ENCODE measurements at regions not wholly inside any gene's neighbourhood (a gene's known extent, or its start where the extent isn't known, plus 50 kb on each side); places are given as distances from the start of the nearest gene placed in this dataset.

DNA sequence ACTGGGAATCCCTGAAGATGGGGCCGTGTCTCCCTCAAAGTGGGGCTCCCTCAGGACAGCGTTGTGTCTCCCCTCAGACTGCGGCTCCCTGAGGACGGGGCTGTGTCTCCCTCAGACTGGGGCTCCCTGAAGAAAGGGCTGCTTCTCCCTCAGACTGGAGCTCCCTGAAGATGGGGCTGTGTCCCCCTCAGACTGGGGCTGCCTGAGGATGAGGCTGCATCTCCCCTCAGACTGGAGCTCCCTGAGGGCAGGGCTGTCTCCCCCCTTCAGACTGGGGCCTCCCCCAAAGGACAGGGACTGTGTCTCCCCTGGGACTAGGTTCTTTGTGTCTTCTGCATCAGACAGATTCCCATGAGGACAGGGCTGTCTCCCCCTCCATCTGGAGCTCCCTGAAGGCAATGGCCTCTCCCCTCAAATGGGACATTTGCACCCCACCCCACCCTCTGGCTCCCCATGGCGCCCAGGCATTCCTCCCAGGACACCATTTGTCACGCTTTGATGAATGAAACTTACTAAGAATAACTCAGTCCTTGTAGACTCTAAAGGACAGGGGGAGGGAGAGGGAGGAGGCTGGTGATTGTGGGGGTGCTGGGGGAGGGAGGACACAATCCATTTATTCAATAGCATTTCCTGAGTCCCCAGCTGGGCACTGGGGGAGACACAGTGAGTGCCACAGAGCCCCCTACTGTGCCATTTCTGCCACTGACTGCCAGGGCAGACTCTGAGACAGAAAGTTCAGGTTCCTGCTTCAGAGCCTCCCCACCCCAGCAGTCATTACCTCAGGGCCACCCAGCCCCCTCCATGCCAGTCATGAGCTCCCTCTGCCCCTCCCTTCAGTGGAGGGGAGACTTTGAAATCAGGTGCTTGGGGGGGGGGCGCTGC is 122.4 kb downstream of the MRPL14 start:
- peak overlapping the region in 1 of 2 experiments; percentile 23; a peak in 2 of 5 replicates for H3K4me3 Mint-ChIP-seq

More for the DNA sequence above, 122.4 kb downstream of the MRPL14 start:
- Histone ChIP-seq H3K9ac (ENCODE audit: extremely low read depth, insufficient read length, low read length) (no peak overlapping the region), H2AK5ac (ENCODE audit: insufficient read length, low read length) (no peak overlapping the region), H3K9me3 (ENCODE audit: control insufficient read depth, low read depth, low read length) (no peaks in the 10 kb centered on the region), H3T11ph (ENCODE audit: low read length) (no peak overlapping the region), H2AFZ (ENCODE audit: low read length) (no peak overlapping the region), H2BK20ac (ENCODE audit: low read depth, low read length, poor library complexity, severe bottlenecking) (no peak overlapping the region), H2BK5ac (ENCODE audit: insufficient read length, low read length) (no peak overlapping the region), H2BK15ac (ENCODE audit: low read depth, low read length) (no peak overlapping the region), H4K20me1 (ENCODE audit: control insufficient read depth, insufficient read depth, insufficient read length) (no peaks in the 10 kb centered on the region), H3K23me2 (ENCODE audit: insufficient read length, low read depth, low read length, poor library complexity, severe bottlenecking) (peaks cover 7% of the 10 kb centered on the region), H3K27me3 (ENCODE audit: insufficient read depth, low read length) (no peaks in the 10 kb centered on the region; the same call in 1 of the 2 replicates), H3K23ac (ENCODE audit: insufficient read length, low read depth, low read length) (no peak overlapping the region), H2BK12ac (ENCODE audit: insufficient read length, low read depth, low read length) (no peak overlapping the region), H4K91ac (ENCODE audit: insufficient read length, low read depth, low read length) (no peak overlapping the region), H3K56ac (ENCODE audit: insufficient read length, low read depth, low read length) (no peak overlapping the region), H3K27ac (ENCODE audit: insufficient read length, low read depth, low read length) (no peak overlapping the region), H3K4me2 (ENCODE audit: insufficient read depth, insufficient read length, low read length) (no peak overlapping the region), H3K4ac (ENCODE audit: low read depth, low read length) (no peak overlapping the region), H3K79me1 (ENCODE audit: insufficient read depth, low read depth, low read length, poor library complexity, severe bottlenecking) (no peaks in the 10 kb centered on the region), H2BK120ac (ENCODE audit: low read depth, low read length, poor library complexity, severe bottlenecking) (no peak overlapping the region), H4K8ac (replicated peaks; ENCODE audit: insufficient read length, low read depth, low read length) (no peak overlapping the region), H3K79me2 (ENCODE audit: insufficient read depth, low read length) (no peaks in the 10 kb centered on the region), H3K4me1 (ENCODE audit: insufficient read depth, low read length) (peaks cover 2% of the 10 kb centered on the region; the same call in 1 of the 2 replicates), H3K14ac (ENCODE audit: insufficient read depth, low read length) (peak overlapping the region; percentile 53; the same call in 1 of the 2 replicates), H3K18ac (ENCODE audit: insufficient read length, low read depth, low read length) (no peak overlapping the region), H4K5ac (ENCODE audit: insufficient read length, low read depth, low read length) (no peak overlapping the region)
- TF ChIP-seq CTCF (conservative IDR thresholded peaks at IDR 0.05): 0 out of 3 replicates have a peak, but pooled peaks have one; percentile 17
- H3K4me1 Mint-ChIP-seq: peaks cover 69 to 79% of the 10 kb centered on the region in 2 experiments
- WGBS (ENCODE audit: extremely low coverage, insufficient read length, low lambda C conversion rate): no CpG with 5 or more reads among the region's 7 CpGs
- peaks cover 27% of the 10 kb centered on the region for H3K27me3 Mint-ChIP-seq (ENCODE audit: low read depth)
- H3K9me3 Mint-ChIP-seq: no peaks in the 10 kb centered on the region; a peak in 1 of 5 replicates
- H3K36me3 Mint-ChIP-seq (ENCODE audit: insufficient read depth in 1 of 3, low read depth in 3 of 3): peaks cover 0 to under 1% (median 0%) of the 10 kb centered on the region in 3 experiments; a peak in 2 of 7 replicates
- H3K27ac Mint-ChIP-seq: no peak overlapping the region
- no peak for DNase-seq
